GM12891 (cell line): ENCODE measurements at regions not wholly inside any gene's neighbourhood (a gene's known extent, or its start where the extent isn't known, plus 50 kb on each side); places are given as distances from the start of the nearest gene placed in this dataset.

Experiments used
- DNase-seq: peaks from one replicate; pipeline ENCODE4 v3.0.0; 2011; ENCODE audit warnings: low spot score; ENCODE audit not compliant: insufficient read length
- FAIRE-seq: peaks from 2 replicates; lab custom pipeline; 2011; peaks lifted over from hg19 to GRCh38; lab: Jason Lieb, UNC
- PAX5 ChIP-seq: IDR thresholded peaks from 2 replicates; pipeline ENCODE4 v1.6.1; 2011; ENCODE audit warnings: low read length, moderate library complexity, mild to moderate bottlenecking; ENCODE audit not compliant: insufficient read depth, severe bottlenecking
- POLR2A ChIP-seq: IDR thresholded peaks from 2 replicates; pipeline ENCODE4 v1.6.1; 2011; ENCODE audit warnings: low read depth, low read length, control low read depth
- POLR2AphosphoS5 ChIP-seq: IDR thresholded peaks from 2 replicates; pipeline ENCODE4 v1.6.1; 2011; ENCODE audit warnings: low read depth, low read length, control low read depth
- POU2F2 ChIP-seq: IDR thresholded peaks from 2 replicates; pipeline ENCODE4 v1.6.1; 2011; ENCODE audit warnings: low read depth, mild to moderate bottlenecking, control low read depth, low read length, moderate library complexity
- SPI1 ChIP-seq: IDR thresholded peaks from 2 replicates; pipeline ENCODE4 v1.6.1; 2011; ENCODE audit warnings: low read depth, low read length, control low read depth
- TAF1 ChIP-seq: IDR thresholded peaks from 2 replicates; pipeline ENCODE4 v1.6.1; 2011; ENCODE audit warnings: low read depth, low read length, control low read depth

GRCh38 chr9:86511614-86512360 lies 157.6 kb upstream of the TUT7 start:
- DNase-seq (no peak), FAIRE-seq (no peak)
- TF ChIP-seq SPI1 (no peak), POLR2A (no peak), PAX5 (no peak), POU2F2 (no peak), TAF1 (no peak), POLR2AphosphoS5 (no peak)

- DNase-seq (no peak), FAIRE-seq (no peak)
- TF ChIP-seq POU2F2 = no peak
- TF ChIP-seq POLR2AphosphoS5 = no peak
These were observed 154.1 kb upstream of the TUT7 start for GRCh38 chr9:86508208-86508903.

GRCh38 chr9:86507212-86507630 lies 153.0 kb upstream of the TUT7 start:
- no peak for TF ChIP-seq POLR2A
- TF ChIP-seq POLR2AphosphoS5 = no peak
- TF ChIP-seq POU2F2 = no peak
- no peak for TF ChIP-seq PAX5
- DNase-seq (no peak), FAIRE-seq (no peak)

- DNase-seq = no peak
- no peak for FAIRE-seq
- TF ChIP-seq TAF1 = no peak
These were observed 149.7 kb upstream of the TUT7 start for GRCh38 chr9:86503942-86504341.

- DNase-seq (no peak), FAIRE-seq (no peak)
- TF ChIP-seq SPI1 (no peak), PAX5 (no peak), POU2F2 (no peak), POLR2A (no peak), POLR2AphosphoS5 (no peak), TAF1 (no peak)
These were observed 149.1 kb upstream of the TUT7 start for GRCh38 chr9:86503314-86503713.

- TF ChIP-seq PAX5 = no peak
- TF ChIP-seq POU2F2 = no peak
- TF ChIP-seq POLR2A = no peak
- TF ChIP-seq SPI1 = no peak
- no peak for TF ChIP-seq POLR2AphosphoS5
- FAIRE-seq (no peak), DNase-seq (no peak)
These were observed 146.6 kb upstream of the TUT7 start for GRCh38 chr9:86500667-86501435.

- TF ChIP-seq TAF1 = no peak
- TF ChIP-seq POLR2AphosphoS5 = no peak
- no peak for TF ChIP-seq SPI1
- no peak for TF ChIP-seq POU2F2
- TF ChIP-seq PAX5 = no peak
- no peak for TF ChIP-seq POLR2A
- FAIRE-seq = no peak
- DNase-seq = no peak
These were observed 145.8 kb upstream of the TUT7 start for GRCh38 chr9:86500031-86500430.

- FAIRE-seq (no peak), DNase-seq (no peak)
- TF ChIP-seq POLR2AphosphoS5 (no peak), SPI1 (no peak), PAX5 (no peak), POU2F2 (no peak), TAF1 (no peak), POLR2A (no peak)
These were observed 140.5 kb upstream of the TUT7 start for GRCh38 chr9:86494644-86495111.

GRCh38 chr9:86491468-86492266 lies 137.5 kb upstream of the TUT7 start:
- TF ChIP-seq POU2F2 = no peak
- no peak for TF ChIP-seq POLR2AphosphoS5
- no peak for TF ChIP-seq TAF1
- no peak for TF ChIP-seq SPI1
- DNase-seq (no peak), FAIRE-seq (no peak)
